Omental fat pad (tissue), 3 donors: ENCODE measurements at regions not wholly inside any gene's neighbourhood (a gene's known extent, or its start where the extent isn't known, plus 50 kb on each side); places are given as distances from the start of the nearest gene placed in this dataset.

Experiments used
- ATAC-seq: fragments of 150-250 bp; one replicate; pipeline ENCODE4 v1.9.1; 2016; ENCODE audit warnings: mild to moderate bottlenecking, moderate library complexity; ENCODE audit not compliant: low FRiP score
- DNase-seq: peaks from one replicate; pipeline ENCODE4 v3.0.0-alpha.2; 2019; ENCODE audit warnings: low spot score
- TF ChIP-seq, protein P1 (sequence below), 3 donors: fragments of 450-650 bp; IDR thresholded peaks; one replicate each; pipeline ENCODE4 v1.5.1; 2016 to 2017; ENCODE audit warnings: antibody characterized with exemption in 3 of 3, mild to moderate bottlenecking in 3 of 3, moderate library complexity in 2 of 3

DNA sequence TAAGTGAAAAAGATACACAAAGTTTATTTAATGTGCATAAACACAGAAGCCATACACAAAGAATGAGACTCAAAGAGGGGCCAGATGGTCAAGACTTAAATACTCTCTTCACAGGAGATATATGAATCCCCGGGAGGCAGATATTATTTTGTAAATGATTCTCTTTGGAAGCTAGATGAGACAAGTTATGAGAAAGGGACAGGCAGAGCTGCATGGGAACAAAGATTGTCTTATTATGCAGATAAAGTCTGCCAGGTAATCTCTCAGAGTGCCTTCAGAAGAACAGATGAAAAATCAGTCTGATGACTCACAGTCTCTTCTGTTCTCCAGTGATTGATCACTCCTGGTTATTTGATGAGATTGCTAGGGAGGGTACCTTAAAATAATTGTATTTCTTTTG lies 89.0 kb downstream of the NAF1 start:
- ATAC-seq = no peak
- TF ChIP-seq, protein P1, sequence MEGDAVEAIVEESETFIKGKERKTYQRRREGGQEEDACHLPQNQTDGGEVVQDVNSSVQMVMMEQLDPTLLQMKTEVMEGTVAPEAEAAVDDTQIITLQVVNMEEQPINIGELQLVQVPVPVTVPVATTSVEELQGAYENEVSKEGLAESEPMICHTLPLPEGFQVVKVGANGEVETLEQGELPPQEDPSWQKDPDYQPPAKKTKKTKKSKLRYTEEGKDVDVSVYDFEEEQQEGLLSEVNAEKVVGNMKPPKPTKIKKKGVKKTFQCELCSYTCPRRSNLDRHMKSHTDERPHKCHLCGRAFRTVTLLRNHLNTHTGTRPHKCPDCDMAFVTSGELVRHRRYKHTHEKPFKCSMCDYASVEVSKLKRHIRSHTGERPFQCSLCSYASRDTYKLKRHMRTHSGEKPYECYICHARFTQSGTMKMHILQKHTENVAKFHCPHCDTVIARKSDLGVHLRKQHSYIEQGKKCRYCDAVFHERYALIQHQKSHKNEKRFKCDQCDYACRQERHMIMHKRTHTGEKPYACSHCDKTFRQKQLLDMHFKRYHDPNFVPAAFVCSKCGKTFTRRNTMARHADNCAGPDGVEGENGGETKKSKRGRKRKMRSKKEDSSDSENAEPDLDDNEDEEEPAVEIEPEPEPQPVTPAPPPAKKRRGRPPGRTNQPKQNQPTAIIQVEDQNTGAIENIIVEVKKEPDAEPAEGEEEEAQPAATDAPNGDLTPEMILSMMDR (IDR thresholded peaks at IDR 0.05) = no peak
- DNase-seq = no peak

DNA sequence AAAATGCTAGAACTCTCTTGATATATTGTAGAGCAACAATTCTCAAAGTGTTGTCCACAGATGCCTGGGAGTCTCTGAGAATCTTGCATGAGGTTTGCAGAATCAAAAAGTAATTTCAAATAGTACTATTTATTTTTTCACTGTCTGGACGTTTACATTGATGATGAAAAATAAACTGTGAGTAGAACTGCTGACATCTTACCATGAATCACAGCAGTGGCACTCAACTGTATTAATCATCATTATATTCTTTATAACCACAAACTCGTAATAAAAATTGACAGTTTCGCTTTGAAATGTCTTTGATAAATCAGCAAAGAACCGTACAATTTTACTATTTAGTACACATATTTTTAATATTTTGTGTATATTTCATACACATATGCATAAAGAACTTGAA lies 94.5 kb downstream of the NAF1 start:
- ATAC-seq (no peak), DNase-seq (no peak)
- TF ChIP-seq, protein P1 (IDR thresholded peaks at IDR 0.05) = no peak

GRCh38 chr4:163071308-163071707 lies 95.4 kb downstream of the NAF1 start:
- DNase-seq (no peak), ATAC-seq (no peak)
- TF ChIP-seq, protein P1 (IDR thresholded peaks at IDR 0.05) = no peak

DNA sequence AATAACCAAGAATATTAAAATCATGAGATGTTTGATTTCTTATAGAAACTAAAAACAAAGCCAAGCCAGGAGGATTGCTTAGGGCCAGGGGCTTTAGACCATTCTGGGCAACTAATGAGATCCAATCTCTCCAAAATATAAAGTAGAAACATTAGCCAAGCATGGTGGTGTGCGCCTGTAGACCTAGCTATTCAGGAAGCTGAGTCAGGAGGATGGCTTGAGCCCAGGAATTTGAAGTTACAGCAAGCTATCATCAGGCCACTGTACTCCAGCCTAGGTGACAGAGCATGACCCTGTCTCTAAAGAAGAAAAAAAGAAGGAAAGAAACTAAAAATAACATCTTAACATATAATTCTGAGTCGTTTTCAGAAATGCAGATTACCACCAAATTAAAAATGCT lies 96.7 kb downstream of the NAF1 start:
- TF ChIP-seq, protein P1 (IDR thresholded peaks at IDR 0.05) = no peak
- no peak for DNase-seq
- ATAC-seq = no peak

- no peak for DNase-seq
- TF ChIP-seq, protein P1 (IDR thresholded peaks at IDR 0.05) = no peak
Measured at GRCh38 chr4:163063891-163064290, 102.8 kb downstream of the NAF1 start.

DNA sequence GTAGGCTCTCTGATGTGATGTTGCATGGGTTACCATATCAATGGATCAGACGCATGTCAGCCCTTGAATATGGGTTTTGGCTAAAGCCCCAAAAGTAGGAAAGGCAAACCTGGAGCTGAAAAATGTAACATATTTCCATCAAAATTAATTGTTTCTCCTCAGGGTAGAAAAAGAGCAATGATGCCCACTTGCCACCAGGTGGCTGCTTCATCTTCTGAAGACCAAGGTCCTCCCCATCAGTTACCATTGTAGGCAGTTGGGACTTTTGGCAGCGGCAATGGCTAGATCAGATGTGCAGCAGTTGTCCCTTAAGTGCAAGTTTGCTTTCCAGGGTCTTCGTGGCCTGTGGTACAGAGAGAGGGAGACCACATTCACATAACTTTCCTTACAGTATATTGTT lies 118.2 kb downstream of the NAF1 start:
- no peak for ATAC-seq
- no peak for DNase-seq
- TF ChIP-seq, protein P1 (IDR thresholded peaks at IDR 0.05) = peak in 1 of 3 donors; percentile 5

More at GRCh38 chr4:163063891-163064290, 102.8 kb downstream of the NAF1 start:
- ATAC-seq = no peak

- TF ChIP-seq, protein P1 (IDR thresholded peaks at IDR 0.05) = no peak
Measured at GRCh38 chr4:163042306-163042705, 124.4 kb downstream of the NAF1 start.

More at GRCh38 chr4:163042306-163042705, 124.4 kb downstream of the NAF1 start:
- DNase-seq = no peak
- ATAC-seq = no peak
